ENCODE measurements at regions not wholly inside any gene's neighbourhood (a gene's known extent, or its start where the extent isn't known, plus 50 kb on each side); places are given as distances from the start of the nearest gene placed in this dataset.
"Not testable (repeated sequence)": the region's sequence is repeated elsewhere in the genome, so short reads cannot be mapped to it uniquely, and the experiment has no call there.

GRCh38 chr11:92461447-92461846, 236.8 kb downstream of the FAT3 start:
- ChIA-PET POLR2A (interaction anchor here (0.6 kb wide), 1 partner anchor 235 kb away, joined by 3 read pairs; no protein-coding TSS in a partner anchor), CTCF (no interaction called here)
- no peak for TF ChIP-seq CTCF (IDR thresholded peaks at IDR 0.05; ENCODE audit: insufficient read depth, low read length, missing control alignments)
- no peak overlapping the region for H3K4me3 ChIP-seq (ENCODE audit: low read depth, low read length)
- DNase-seq (ENCODE audit: low read depth, low spot score) = no peak

GRCh38 chr11:92462821-92463220, 238.2 kb downstream of the FAT3 start:
- no peak for DNase-seq (ENCODE audit: low read depth, low spot score)
- POLR2A ChIA-PET = no interaction called here
- H3K4me3 ChIP-seq (ENCODE audit: low read depth, low read length) = no peak overlapping the region
- TF ChIP-seq CTCF (IDR thresholded peaks at IDR 0.05; ENCODE audit: insufficient read depth, low read length, missing control alignments) = no peak
- CTCF ChIA-PET = no interaction called here

- TF ChIP-seq CTCF (IDR thresholded peaks at IDR 0.05; ENCODE audit: insufficient read depth, low read length, missing control alignments) = no peak
- POLR2A ChIA-PET = no interaction called here
- DNase-seq (ENCODE audit: low read depth, low spot score) = no peak
- CTCF ChIA-PET = no interaction called here
- no peak overlapping the region for H3K4me3 ChIP-seq (ENCODE audit: low read depth, low read length)
These were observed 240.2 kb downstream of the FAT3 start for GRCh38 chr11:92464822-92465221.

GRCh38 chr11:92465410-92465809, 240.8 kb downstream of the FAT3 start:
- DNase-seq (ENCODE audit: low read depth, low spot score); H3K4me3 ChIP-seq (ENCODE audit: low read depth, low read length); CTCF ChIA-PET; POLR2A ChIA-PET: not testable (repeated sequence)

- H3K4me3 ChIP-seq (ENCODE audit: low read depth, low read length) = no peak overlapping the region
- ChIA-PET POLR2A (no interaction called here), CTCF (no interaction called here)
- no peak for DNase-seq (ENCODE audit: low read depth, low spot score)
- TF ChIP-seq CTCF (IDR thresholded peaks at IDR 0.05; ENCODE audit: insufficient read depth, low read length, missing control alignments) = no peak
These were observed 249.1 kb downstream of the FAT3 start for GRCh38 chr11:92473736-92474135.

- no peak for DNase-seq (ENCODE audit: low read depth, low spot score)
- POLR2A ChIA-PET = no interaction called here
- H3K4me3 ChIP-seq (ENCODE audit: low read depth, low read length) = no peak overlapping the region
- CTCF ChIA-PET = no interaction called here
- TF ChIP-seq CTCF (IDR thresholded peaks at IDR 0.05; ENCODE audit: insufficient read depth, low read length, missing control alignments) = no peak
These were observed 250.7 kb downstream of the FAT3 start for GRCh38 chr11:92475316-92475715.

- no peak for TF ChIP-seq CTCF (IDR thresholded peaks at IDR 0.05; ENCODE audit: insufficient read depth, low read length, missing control alignments)
- ChIA-PET POLR2A (no interaction called here), CTCF (no interaction called here)
- no peak overlapping the region for H3K4me3 ChIP-seq (ENCODE audit: low read depth, low read length)
- DNase-seq (ENCODE audit: low read depth, low spot score) = no peak
These were observed 251.2 kb downstream of the FAT3 start for GRCh38 chr11:92475819-92476218.

Data from AG04449 (cell line).